Liver (tissue), 3 donors: ENCODE measurements at regions not wholly inside any gene's neighbourhood (a gene's known extent, or its start where the extent isn't known, plus 50 kb on each side); places are given as distances from the start of the nearest gene placed in this dataset.

ENCODE experiments used
- EGR1 ChIP-seq, 2 donors: IDR thresholded peaks; 2 replicates each; pipeline ENCODE4 v1.6.1; 2016 to 2018; ENCODE audit warnings: antibody characterized with exemption in 2 of 2, low read depth in 2 of 2
- HNF4G ChIP-seq: IDR thresholded peaks from 2 replicates; pipeline ENCODE4 v1.6.1; 2016; ENCODE audit warnings: antibody characterized with exemption
- TAF1 ChIP-seq: conservative IDR thresholded peaks from 2 replicates; pipeline ENCODE4 v1.6.1; 2016; ENCODE audit warnings: antibody characterized with exemption, mild to moderate bottlenecking
- YY1 ChIP-seq: IDR thresholded peaks from 2 replicates; pipeline ENCODE4 v1.6.1; 2016; ENCODE audit warnings: antibody characterized with exemption, mild to moderate bottlenecking
- TF ChIP-seq, protein P1 (sequence below): fragments of 150-350 bp; IDR thresholded peaks from 2 replicates; pipeline ENCODE4 v1.5.1; 2017; ENCODE audit warnings: improper control_type of control experiment, low read depth, low read length; ENCODE audit not compliant: missing input control
- TF ChIP-seq, protein P2 (sequence below): IDR thresholded peaks from 2 replicates; pipeline ENCODE4 v1.6.1; 2016; ENCODE audit warnings: antibody characterized with exemption
- TF ChIP-seq, protein P3 (sequence below): IDR thresholded peaks from 2 replicates; pipeline ENCODE4 v1.6.1; 2016; ENCODE audit warnings: antibody characterized with exemption
- TF ChIP-seq, protein P4 (sequence below): IDR thresholded peaks from 2 replicates; pipeline ENCODE4 v1.6.1; 2016; ENCODE audit warnings: antibody characterized with exemption, mild to moderate bottlenecking
- donor health status: healthy.
- donor health status: healthy.

DNA sequence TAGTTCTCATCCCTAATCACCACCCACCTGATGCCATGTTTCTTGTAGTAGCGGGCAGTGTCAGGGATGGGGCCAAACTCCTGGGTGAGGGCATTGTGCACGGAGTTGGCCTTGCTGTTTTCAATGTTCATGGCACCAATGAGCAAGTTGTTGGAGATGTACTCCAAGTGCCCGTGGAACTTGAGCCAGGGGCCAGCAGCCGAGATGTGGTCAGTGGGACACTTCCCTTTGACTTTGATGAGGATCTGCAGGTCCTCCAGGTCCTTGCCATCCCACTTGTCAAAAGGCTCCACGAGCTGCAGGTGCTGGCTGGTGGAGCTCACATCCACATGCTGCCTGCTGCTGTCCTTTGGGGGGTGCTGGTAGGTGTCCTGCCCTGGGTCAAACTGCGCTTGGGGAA, 162.2 kb upstream of the SV2C start:
- TF ChIP-seq, protein P1, sequence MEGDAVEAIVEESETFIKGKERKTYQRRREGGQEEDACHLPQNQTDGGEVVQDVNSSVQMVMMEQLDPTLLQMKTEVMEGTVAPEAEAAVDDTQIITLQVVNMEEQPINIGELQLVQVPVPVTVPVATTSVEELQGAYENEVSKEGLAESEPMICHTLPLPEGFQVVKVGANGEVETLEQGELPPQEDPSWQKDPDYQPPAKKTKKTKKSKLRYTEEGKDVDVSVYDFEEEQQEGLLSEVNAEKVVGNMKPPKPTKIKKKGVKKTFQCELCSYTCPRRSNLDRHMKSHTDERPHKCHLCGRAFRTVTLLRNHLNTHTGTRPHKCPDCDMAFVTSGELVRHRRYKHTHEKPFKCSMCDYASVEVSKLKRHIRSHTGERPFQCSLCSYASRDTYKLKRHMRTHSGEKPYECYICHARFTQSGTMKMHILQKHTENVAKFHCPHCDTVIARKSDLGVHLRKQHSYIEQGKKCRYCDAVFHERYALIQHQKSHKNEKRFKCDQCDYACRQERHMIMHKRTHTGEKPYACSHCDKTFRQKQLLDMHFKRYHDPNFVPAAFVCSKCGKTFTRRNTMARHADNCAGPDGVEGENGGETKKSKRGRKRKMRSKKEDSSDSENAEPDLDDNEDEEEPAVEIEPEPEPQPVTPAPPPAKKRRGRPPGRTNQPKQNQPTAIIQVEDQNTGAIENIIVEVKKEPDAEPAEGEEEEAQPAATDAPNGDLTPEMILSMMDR: no peak
- TF ChIP-seq TAF1: no peak
- TF ChIP-seq, protein P2, sequence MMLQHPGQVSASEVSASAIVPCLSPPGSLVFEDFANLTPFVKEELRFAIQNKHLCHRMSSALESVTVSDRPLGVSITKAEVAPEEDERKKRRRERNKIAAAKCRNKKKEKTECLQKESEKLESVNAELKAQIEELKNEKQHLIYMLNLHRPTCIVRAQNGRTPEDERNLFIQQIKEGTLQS: no peak
- TF ChIP-seq, protein P3, sequence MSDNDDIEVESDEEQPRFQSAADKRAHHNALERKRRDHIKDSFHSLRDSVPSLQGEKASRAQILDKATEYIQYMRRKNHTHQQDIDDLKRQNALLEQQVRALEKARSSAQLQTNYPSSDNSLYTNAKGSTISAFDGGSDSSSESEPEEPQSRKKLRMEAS: no peak
- TF ChIP-seq, protein P4, sequence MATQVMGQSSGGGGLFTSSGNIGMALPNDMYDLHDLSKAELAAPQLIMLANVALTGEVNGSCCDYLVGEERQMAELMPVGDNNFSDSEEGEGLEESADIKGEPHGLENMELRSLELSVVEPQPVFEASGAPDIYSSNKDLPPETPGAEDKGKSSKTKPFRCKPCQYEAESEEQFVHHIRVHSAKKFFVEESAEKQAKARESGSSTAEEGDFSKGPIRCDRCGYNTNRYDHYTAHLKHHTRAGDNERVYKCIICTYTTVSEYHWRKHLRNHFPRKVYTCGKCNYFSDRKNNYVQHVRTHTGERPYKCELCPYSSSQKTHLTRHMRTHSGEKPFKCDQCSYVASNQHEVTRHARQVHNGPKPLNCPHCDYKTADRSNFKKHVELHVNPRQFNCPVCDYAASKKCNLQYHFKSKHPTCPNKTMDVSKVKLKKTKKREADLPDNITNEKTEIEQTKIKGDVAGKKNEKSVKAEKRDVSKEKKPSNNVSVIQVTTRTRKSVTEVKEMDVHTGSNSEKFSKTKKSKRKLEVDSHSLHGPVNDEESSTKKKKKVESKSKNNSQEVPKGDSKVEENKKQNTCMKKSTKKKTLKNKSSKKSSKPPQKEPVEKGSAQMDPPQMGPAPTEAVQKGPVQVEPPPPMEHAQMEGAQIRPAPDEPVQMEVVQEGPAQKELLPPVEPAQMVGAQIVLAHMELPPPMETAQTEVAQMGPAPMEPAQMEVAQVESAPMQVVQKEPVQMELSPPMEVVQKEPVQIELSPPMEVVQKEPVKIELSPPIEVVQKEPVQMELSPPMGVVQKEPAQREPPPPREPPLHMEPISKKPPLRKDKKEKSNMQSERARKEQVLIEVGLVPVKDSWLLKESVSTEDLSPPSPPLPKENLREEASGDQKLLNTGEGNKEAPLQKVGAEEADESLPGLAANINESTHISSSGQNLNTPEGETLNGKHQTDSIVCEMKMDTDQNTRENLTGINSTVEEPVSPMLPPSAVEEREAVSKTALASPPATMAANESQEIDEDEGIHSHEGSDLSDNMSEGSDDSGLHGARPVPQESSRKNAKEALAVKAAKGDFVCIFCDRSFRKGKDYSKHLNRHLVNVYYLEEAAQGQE: no peak
- no peak for TF ChIP-seq YY1
- TF ChIP-seq HNF4G: no peak
- TF ChIP-seq EGR1 (IDR thresholded peaks at IDR 0.05; ENCODE audit: low read depth in 2 of 2): no peak
